Fibroblast of skin of scalp (primary cell): ENCODE measurements at regions not wholly inside any gene's neighbourhood (a gene's known extent, or its start where the extent isn't known, plus 50 kb on each side); places are given as distances from the start of the nearest gene placed in this dataset.

Source experiments
- DNase-seq: peaks from one replicate; pipeline ENCODE4 v3.0.0-alpha.2; 2013

GRCh38 chr12:77619425-77619824 is 211.3 kb upstream of the NAV3 start:
- no peak for DNase-seq

- DNase-seq: no peak
These were observed 212.9 kb upstream of the NAV3 start for GRCh38 chr12:77617818-77618217.

DNA sequence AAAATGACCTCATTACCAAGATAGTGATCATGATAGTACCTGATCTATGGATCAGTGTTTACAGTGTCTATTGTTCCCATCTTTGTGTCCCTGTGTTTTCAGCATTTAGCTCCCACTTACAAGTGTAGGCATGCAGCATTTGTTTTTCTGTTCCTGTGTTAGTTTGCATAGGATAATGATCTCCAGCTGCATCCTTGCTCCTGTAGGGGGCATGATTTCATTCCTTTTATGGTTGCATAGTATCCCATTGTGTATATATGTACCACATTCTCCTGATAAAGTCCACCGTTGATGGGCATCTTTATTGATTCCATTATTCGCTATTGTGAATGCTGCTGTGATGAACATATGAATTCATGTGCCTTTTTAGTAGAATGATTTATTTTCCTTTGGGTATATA is 215.4 kb upstream of the NAV3 start:
- no peak for DNase-seq

GRCh38 chr12:77613411-77613810 is 217.3 kb upstream of the NAV3 start:
- no peak for DNase-seq

GRCh38 chr12:77610446-77610845 is 220.2 kb upstream of the NAV3 start:
- DNase-seq: no peak

DNA sequence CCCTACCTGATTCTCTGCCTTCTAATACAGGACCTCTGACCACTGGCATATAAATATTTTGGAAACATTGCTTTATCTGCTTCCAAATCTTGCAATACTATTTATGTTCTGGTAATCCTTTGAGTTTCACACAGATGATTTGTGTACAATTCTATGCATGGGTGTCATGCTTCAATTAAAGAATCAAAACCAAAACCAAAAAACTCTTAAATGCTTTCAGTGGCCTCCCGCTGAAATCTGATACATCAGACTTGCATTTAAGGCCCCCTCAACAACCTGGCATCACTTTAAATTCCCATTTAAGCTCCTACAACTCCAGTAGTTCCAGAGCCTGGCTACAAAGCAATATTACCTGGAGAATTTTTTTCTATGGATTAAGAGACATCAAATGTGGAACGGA is 221.7 kb upstream of the NAV3 start:
- DNase-seq: peak; percentile 8

- DNase-seq: no peak
These were observed 222.3 kb upstream of the NAV3 start for GRCh38 chr12:77608271-77608824.

- DNase-seq: no peak
These were observed 224.3 kb upstream of the NAV3 start for GRCh38 chr12:77606348-77606747.

- no peak for DNase-seq
These were observed 226.7 kb upstream of the NAV3 start for GRCh38 chr12:77603946-77604345.

- no peak for DNase-seq
These were observed 229.6 kb upstream of the NAV3 start for GRCh38 chr12:77601069-77601468.

DNA sequence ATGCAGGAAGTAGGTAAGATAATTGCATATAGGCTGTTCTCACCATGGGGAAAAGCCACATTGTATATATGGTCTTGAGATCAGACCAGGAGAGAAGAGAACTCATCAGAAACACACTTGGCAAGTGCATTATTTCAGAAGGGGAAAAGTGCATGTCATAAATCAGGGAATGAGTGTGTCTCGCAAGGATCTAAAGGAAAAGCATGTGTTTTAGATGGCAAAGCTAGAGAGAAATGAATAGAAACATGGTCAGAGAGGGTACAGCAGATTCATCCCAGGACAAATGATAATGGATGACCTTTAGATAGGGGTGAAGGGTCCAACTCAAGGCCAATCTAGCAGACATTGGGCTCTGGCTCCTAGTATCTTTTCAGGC is 230.2 kb upstream of the NAV3 start:
- no peak for DNase-seq

DNA sequence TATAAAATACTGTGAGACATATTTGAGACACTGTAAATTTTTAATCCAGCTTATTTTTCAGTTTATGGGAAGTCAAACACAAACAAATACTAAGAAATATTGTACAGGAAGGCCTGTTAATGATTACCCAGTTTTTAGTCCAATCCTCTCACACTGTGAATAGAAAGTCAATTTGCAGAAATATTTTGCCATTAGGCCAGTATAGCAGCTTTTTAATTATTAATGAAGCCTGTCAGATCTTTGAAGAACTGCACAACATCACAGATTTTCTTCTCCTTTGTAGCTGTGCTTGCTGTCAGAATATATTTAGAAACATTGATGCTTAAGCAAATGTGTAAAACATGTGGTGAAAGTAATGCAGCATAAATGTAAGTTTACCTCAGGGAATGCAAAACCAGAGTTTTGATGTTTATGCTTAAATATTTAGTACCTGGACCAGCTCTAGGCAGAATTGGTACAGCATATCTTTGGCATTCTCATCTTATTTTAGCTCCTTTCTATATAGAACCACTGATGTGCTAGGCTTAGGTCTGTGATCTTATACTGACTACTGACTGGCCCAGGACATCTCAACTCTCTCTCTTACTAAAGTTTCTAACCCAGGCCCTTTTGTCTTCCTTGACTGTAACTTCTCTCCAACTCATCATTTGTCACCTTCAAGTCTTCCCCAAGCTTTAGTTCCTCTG is 230.8 kb upstream of the NAV3 start:
- no peak for DNase-seq

DNA sequence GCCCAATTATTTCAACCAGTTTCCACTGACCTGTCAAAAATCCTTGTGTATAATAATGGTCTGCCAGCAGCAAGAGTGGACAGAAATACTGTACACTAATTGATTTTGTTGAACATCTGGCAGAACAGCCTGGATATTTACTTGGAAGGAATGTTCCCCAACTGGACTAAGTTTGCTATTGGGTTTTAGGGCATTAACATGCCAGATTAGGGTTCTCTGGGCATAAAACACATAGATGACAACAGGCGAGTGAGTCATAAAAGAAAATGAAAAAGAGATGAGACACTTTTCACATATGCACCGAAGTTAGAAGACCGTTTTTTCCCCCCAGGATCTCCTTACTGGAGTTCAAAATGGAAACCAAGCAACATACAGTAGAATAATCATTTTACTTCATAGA is 236.3 kb upstream of the NAV3 start:
- no peak for DNase-seq

DNA sequence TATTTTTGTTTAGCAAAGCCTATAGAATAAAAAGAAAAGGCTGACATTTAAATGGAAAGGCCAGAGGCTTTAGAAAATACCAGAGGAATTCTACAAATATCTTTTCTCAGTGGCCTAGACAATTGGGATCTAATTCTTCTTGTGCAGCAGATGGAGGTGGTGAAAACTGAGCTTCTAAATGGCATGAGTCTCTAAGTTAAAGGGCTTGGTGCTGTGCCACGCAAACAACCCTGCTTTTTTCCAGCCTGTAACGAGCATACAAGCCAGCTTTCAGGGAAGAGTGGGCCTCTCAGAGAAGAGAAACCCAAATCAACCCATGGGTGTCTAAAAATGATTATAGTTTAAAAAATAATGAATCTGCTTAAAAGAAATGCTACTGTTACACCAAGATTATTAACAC is 237.9 kb upstream of the NAV3 start:
- no peak for DNase-seq

GRCh38 chr12:77591959-77592743 is 238.5 kb upstream of the NAV3 start:
- DNase-seq: no peak

DNA sequence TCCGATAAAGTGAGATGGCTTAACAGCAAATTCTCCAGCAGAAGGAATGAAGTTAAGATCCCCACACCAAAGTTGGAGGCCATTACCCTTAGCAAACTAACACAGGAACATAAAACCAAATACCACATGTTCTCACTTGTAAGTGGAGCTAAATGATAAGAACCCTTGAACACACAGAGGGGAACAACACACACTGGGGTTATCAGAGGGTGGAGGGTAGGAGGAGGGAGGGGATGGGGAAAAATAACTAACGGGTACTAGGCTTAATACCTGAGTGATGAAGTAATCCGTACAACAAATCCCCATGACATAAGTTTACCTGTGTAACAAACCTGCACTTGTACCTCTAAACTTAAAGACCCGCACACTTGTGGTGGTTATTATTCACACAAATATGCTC is 240.4 kb upstream of the NAV3 start:
- DNase-seq: no peak

DNA sequence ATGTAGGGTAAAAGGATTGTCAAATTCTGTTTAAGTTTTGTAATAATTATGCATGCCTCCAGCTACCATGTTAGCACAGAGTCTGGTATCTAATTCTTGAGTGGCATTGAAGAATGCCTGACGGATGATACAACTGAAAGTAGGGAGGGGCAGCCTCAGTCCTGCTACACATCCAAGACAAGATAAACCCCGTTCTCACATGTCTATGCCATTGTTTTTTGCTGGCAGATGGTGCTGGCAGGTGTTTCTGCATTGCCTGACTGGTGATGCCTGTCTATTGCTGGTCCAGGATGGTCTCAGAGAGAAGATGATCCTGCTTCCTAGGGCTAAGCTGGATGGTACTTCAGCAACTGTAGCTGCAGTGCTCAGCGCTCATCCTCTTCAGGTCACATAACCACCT is 245.8 kb upstream of the NAV3 start:
- no peak for DNase-seq

DNA sequence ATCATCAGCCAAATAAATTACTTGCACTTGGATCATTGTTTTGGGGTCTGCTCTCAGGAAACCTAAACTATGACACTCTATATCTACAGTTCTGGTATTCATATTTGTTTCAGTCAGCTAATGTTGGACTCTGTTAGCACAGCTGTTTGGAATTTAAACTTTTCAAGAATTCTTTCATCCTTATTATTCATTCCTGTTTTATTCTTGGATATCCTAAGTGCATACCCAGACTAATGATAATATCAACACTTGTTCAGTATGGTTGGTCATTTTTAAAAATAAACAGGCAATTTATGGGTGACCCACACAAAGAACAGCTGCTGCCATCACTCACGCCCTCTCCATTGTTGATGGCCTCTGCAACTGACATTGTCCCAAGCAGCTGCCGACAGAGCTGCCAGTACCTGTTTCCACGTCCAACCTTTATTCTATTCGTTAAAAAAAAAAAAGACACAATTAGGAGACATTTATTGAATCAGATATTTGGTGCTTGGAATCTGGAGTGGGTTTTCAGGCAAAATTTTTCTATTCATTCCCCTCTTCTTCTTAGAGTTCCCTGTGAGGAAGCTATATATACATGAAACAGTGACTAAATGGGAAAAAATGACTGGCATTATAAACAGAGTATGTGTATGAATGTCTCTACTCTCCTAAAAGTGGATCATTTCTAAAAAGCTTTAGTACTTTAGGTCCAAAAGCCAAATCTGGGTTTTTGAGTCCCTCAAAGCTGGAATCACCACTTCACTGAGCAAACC is 252.1 kb upstream of the NAV3 start:
- DNase-seq: peak; percentile 76

DNA sequence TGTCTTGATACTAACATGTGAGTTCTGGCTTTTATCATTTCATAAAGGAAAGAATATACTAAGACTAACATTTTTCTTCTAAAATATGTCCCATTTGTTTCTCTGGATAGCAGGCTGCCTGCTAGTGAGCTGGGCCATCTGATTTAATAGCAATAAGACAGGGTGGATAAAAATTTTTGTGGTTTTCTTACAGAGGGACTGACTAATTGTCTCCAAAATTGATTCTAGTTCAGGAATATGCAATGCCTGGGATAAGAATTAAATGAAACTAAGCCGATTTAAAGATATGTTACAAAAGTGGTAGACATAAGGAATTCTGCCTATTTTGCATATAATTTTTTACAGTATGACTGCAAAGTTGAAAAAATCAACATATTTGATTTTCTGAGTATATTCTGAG is 252.9 kb upstream of the NAV3 start:
- DNase-seq: peak; percentile 61

DNA sequence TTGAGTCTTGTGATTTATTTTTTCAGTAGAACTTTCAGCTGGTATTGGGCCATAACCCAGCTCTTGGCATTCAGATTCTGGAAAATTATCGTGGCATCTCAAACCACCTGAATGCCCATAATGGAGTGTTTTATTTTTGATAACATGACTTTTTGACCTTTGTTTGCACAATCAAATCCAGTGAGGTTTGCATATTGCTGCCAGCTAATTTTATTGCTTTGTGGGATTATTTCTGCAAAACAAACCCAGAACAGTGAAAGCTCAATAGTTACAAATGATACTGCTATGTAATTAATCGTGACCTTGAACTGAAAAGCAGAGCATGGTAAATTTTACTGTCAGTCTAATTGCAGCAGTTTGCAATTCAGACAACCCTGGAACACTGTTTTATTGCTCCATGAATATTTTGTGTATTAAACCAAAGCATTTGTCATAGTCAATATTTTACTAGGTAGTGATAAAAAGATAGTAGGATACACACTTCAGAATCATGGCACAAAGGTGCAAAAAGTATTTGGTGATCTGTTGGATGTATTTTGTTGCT is 255.2 kb upstream of the NAV3 start:
- no peak for DNase-seq

DNA sequence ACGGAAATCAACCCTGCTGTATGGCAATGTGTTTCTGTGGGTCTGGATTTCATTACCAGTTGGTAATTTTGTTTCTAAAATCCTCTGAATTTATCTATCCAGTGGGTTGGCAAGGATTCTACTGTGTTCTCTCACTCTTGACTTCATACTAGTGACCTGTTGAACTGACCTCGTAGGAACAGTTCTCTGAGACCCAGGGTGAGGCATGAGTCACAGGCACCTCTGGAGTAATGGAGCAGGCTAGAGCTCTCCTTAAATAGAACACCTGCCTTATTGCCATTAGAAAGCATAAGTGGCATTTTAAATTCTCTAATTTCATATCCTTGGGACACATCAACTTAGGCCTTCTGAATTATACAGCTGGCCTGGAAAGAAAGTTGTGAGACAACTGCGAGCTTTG is 258.3 kb upstream of the NAV3 start:
- DNase-seq: no peak

DNA sequence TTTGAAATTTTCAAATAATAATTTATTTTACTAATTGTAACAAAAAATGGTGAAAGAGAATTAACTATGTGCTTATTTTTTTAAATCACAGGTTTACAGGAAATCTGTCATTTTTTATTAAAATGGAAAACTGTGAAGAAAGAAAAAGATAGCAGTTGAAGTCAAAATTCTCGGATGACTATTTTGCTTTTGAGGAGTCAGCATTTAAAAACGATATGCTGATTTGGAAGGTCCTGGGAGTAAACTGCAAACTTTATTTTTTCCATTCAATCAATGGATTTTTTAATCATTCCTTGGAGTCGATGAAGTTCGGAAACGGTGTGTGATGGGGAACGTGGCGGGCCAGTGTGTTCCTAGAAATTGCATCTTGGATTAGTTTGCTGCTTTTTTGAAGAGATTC is 258.9 kb upstream of the NAV3 start:
- no peak for DNase-seq

GRCh38 chr12:77571127-77571526 is 259.6 kb upstream of the NAV3 start:
- DNase-seq: no peak
